GM10266 (cell line): ENCODE measurements at regions not wholly inside any gene's neighbourhood (a gene's known extent, or its start where the extent isn't known, plus 50 kb on each side); places are given as distances from the start of the nearest gene placed in this dataset.

ENCODE experiments used
- DNase-seq: peaks from one replicate; pipeline ENCODE4 v3.0.0; 2012; ENCODE audit errors: extremely low spot score
- TF ChIP-seq, protein P1 (sequence below): IDR thresholded peaks from 2 replicates; pipeline ENCODE4 v1.5.1; 2012; ENCODE audit warnings: mild to moderate bottlenecking, low read depth; ENCODE audit not compliant: control insufficient read depth, insufficient read depth; ENCODE audit errors: missing control alignments

DNA sequence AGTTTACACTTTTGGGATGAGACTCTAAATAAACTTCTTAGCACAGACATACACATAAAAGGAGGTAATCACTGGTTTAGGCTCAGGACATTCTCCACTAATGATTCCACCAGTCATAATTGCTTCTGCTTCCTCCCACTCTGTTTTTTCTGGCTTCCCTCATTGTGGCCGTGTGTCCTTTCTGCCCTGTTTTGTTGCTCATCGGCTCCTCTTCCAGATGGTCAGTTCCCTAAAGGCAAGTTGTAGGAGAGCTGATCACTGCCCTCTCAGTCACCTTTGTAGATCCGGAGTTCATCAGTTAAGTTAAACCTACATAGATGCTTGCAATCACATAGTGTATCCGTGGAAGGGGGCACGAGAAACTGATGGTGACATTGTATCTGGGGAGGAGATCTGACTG lies 200.5 kb upstream of the ARG1 start:
- TF ChIP-seq, protein P1, sequence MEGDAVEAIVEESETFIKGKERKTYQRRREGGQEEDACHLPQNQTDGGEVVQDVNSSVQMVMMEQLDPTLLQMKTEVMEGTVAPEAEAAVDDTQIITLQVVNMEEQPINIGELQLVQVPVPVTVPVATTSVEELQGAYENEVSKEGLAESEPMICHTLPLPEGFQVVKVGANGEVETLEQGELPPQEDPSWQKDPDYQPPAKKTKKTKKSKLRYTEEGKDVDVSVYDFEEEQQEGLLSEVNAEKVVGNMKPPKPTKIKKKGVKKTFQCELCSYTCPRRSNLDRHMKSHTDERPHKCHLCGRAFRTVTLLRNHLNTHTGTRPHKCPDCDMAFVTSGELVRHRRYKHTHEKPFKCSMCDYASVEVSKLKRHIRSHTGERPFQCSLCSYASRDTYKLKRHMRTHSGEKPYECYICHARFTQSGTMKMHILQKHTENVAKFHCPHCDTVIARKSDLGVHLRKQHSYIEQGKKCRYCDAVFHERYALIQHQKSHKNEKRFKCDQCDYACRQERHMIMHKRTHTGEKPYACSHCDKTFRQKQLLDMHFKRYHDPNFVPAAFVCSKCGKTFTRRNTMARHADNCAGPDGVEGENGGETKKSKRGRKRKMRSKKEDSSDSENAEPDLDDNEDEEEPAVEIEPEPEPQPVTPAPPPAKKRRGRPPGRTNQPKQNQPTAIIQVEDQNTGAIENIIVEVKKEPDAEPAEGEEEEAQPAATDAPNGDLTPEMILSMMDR = no peak

DNA sequence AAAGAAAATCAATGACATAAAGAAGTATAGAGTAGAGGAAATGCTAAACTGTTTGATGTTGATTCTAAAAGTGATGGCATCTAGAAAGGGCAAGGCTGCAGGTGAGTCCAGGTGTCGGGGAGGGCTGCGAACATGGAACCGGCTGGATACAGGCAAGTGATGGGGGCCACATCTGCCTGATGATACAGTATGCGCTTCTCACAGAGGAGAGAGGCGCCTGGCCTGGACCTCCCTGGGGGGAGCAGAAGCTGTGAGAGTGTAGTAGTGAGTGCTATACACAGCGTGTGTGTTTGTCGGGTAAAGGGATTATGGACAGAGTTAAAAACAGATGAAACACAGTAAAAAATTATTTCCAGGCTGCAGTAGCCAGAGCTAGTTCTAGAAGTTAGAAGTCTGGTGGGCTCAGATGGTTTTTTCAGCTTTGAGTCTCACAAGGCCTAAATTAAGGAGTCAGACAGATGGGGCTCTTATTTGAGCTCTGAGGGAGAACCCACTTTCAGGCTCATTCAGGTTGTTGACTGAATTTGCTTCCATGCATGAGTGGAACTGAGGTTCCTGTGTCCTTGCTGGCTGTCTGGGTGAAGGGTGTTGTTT lies 195.8 kb upstream of the ARG1 start:
- no peak for DNase-seq
- TF ChIP-seq, protein P1 = no peak

More for the DNA sequence above, 200.5 kb upstream of the ARG1 start:
- DNase-seq = no peak

- TF ChIP-seq, protein P1 = no peak
- no peak for DNase-seq
These were observed 194.2 kb upstream of the ARG1 start for GRCh38 chr6:131378874-131379273.

DNA sequence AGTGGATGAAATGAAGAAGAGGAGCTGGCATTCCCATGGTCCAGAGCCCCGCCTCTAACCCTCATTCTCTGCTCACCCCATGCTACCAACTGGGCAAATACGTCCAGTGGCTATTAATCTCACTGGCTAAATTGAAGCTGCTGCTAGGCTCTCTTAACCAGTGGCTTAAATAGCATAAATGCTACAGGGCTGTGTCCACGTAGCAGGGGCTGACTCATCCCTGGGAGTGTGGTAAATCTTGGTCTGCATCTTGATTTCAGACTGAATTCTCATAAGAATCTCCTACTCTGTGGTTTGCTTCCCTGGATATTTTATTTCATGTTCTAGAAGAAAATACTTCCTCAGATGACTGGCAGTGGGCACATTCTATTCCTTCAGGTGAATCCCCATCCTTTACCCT lies 193.1 kb upstream of the ARG1 start:
- no peak for DNase-seq
- TF ChIP-seq, protein P1 = no peak

GRCh38 chr6:131381052-131381708 lies 191.8 kb upstream of the ARG1 start:
- TF ChIP-seq, protein P1 = no peak
- no peak for DNase-seq

DNA sequence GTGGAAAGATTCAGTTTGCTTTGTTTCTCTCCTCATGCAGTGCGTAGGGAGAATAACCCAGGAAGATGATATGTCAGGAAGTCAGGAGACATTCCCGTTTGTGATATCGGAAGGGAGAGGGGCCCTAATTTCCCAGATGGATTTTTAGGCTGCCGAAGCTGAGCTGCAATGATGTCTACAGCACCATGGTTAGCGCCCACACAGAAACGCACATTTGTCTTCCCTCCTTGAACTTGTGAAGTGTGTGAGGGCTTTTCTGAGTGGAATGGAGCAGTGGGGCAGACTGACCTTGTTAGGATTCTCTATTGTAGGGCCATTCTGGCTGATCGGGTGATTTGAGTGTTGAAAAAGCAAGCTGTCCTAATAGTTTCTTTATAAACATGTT lies 191.3 kb upstream of the ARG1 start:
- TF ChIP-seq, protein P1 = no peak

GRCh38 chr6:131382631-131383030 lies 190.4 kb upstream of the ARG1 start:
- TF ChIP-seq, protein P1 = no peak
- DNase-seq = no peak

More for the DNA sequence above, 191.3 kb upstream of the ARG1 start:
- DNase-seq = no peak
